ENCODE measurements at regions not wholly inside any gene's neighbourhood (a gene's known extent, or its start where the extent isn't known, plus 50 kb on each side); places are given as distances from the start of the nearest gene placed in this dataset.

GRCh38 chr12:86660488-86661147 lies 404.4 kb upstream of the MGAT4C start:
- TF ChIP-seq CTCF (IDR thresholded peaks at IDR 0.05; ENCODE audit: poor library complexity, severe bottlenecking): no peak
- no peak for TF ChIP-seq MXI1 (conservative IDR thresholded peaks at IDR 0.05; ENCODE audit: poor library complexity, severe bottlenecking)

Measured in neural cell (in vitro differentiated cells).